ENCODE measurements at regions not wholly inside any gene's neighbourhood (a gene's known extent, or its start where the extent isn't known, plus 50 kb on each side); places are given as distances from the start of the nearest gene placed in this dataset.

- H3K27me3 ChIP-seq (ENCODE audit: control insufficient read depth, insufficient read depth, low read length), result no peaks in the 10 kb centered on the region
- no peak overlapping the region for H3K9ac ChIP-seq (ENCODE audit: low read length in 3 of 3)
- intact Hi-C loops (cut with DNase I), result no loop called here
- no peak for TF ChIP-seq CTCF (IDR thresholded peaks at IDR 0.05; ENCODE audit: borderline replicate concordance, extremely low read depth, insufficient read depth)
- DNase-seq (peak in 2 of 5 donors; percentile 31 to 45), FAIRE-seq (no peak)
- no peak overlapping the region for H3K4me3 ChIP-seq (ENCODE audit: low read length in 3 of 3)
- H3K36me3 ChIP-seq (ENCODE audit: control insufficient read depth in 2 of 3, insufficient read depth in 3 of 3, low read length in 3 of 3), result no peaks in the 10 kb centered on the region
- H3K27ac ChIP-seq (ENCODE audit: low read depth in 2 of 2, low read length in 2 of 2), result no peak overlapping the region
- peaks cover 0 to 2% (median 0%) of the 10 kb centered on the region in 3 donors for H3K9me3 ChIP-seq (ENCODE audit: control insufficient read depth in 2 of 3, insufficient read depth in 1 of 3, low read length in 3 of 3)
- no peaks in the 10 kb centered on the region for H3K4me1 ChIP-seq (ENCODE audit: control insufficient read depth in 2 of 3, insufficient read depth in 2 of 3, low read depth in 1 of 3, low read length in 3 of 3)
Observed at GRCh38 chr11:134753771-134754520, 341.9 kb upstream of the B3GAT1 start.

- Histone ChIP-seq H3K9me3 (ENCODE audit: control insufficient read depth in 2 of 3, insufficient read depth in 1 of 3, low read length in 3 of 3) (peaks cover 0 to 10% (median 0%) of the 10 kb centered on the region in 3 donors), H3K4me3 (ENCODE audit: low read length in 3 of 3) (no peak overlapping the region), H3K36me3 (ENCODE audit: control insufficient read depth in 2 of 3, insufficient read depth in 3 of 3, low read length in 3 of 3) (no peaks in the 10 kb centered on the region), H3K27ac (ENCODE audit: low read depth in 2 of 2, low read length in 2 of 2) (no peak overlapping the region), H3K9ac (ENCODE audit: low read length in 3 of 3) (no peak overlapping the region), H3K4me1 (ENCODE audit: control insufficient read depth in 2 of 3, insufficient read depth in 2 of 3, low read depth in 1 of 3, low read length in 3 of 3) (no peaks in the 10 kb centered on the region), H3K27me3 (ENCODE audit: control insufficient read depth, insufficient read depth, low read length) (no peaks in the 10 kb centered on the region)
- FAIRE-seq (no peak), DNase-seq (peak in 2 of 5 donors; percentile 5 to 9)
- TF ChIP-seq CTCF (IDR thresholded peaks at IDR 0.05; ENCODE audit: borderline replicate concordance, extremely low read depth, insufficient read depth), result no peak
- intact Hi-C loops (cut with DNase I), result no loop called here
Observed at GRCh38 chr11:134752964-134753770, 341.1 kb upstream of the B3GAT1 start.

GRCh38 chr11:134752526-134752925 lies 340.5 kb upstream of the B3GAT1 start:
- Histone ChIP-seq H3K27me3 (ENCODE audit: control insufficient read depth, insufficient read depth, low read length) (no peaks in the 10 kb centered on the region), H3K27ac (ENCODE audit: low read depth in 2 of 2, low read length in 2 of 2) (no peak overlapping the region), H3K36me3 (ENCODE audit: control insufficient read depth in 2 of 3, insufficient read depth in 3 of 3, low read length in 3 of 3) (no peaks in the 10 kb centered on the region), H3K9me3 (ENCODE audit: control insufficient read depth in 2 of 3, insufficient read depth in 1 of 3, low read length in 3 of 3) (peaks cover 0 to 14% (median 0%) of the 10 kb centered on the region in 3 donors), H3K4me1 (ENCODE audit: control insufficient read depth in 2 of 3, insufficient read depth in 2 of 3, low read depth in 1 of 3, low read length in 3 of 3) (no peaks in the 10 kb centered on the region), H3K9ac (ENCODE audit: low read length in 3 of 3) (no peak overlapping the region), H3K4me3 (ENCODE audit: low read length in 3 of 3) (no peak overlapping the region)
- no peak for TF ChIP-seq CTCF (IDR thresholded peaks at IDR 0.05; ENCODE audit: borderline replicate concordance, extremely low read depth, insufficient read depth)
- intact Hi-C loops (cut with DNase I), result no loop called here
- no peak for FAIRE-seq
- peak in 1 of 5 donors; percentile 11 for DNase-seq
